HG03457 (cell line): ENCODE measurements at regions not wholly inside any gene's neighbourhood (a gene's known extent, or its start where the extent isn't known, plus 50 kb on each side); places are given as distances from the start of the nearest gene placed in this dataset.

Experiments
- ATAC-seq: cut with Tn5 transposase; IDR thresholded peaks from one replicate; pipeline ENCODE4 v1.9.1; 2021; ENCODE audit warnings: moderate number of reproducible peaks; ENCODE audit not compliant: unreplicated experiment

DNA sequence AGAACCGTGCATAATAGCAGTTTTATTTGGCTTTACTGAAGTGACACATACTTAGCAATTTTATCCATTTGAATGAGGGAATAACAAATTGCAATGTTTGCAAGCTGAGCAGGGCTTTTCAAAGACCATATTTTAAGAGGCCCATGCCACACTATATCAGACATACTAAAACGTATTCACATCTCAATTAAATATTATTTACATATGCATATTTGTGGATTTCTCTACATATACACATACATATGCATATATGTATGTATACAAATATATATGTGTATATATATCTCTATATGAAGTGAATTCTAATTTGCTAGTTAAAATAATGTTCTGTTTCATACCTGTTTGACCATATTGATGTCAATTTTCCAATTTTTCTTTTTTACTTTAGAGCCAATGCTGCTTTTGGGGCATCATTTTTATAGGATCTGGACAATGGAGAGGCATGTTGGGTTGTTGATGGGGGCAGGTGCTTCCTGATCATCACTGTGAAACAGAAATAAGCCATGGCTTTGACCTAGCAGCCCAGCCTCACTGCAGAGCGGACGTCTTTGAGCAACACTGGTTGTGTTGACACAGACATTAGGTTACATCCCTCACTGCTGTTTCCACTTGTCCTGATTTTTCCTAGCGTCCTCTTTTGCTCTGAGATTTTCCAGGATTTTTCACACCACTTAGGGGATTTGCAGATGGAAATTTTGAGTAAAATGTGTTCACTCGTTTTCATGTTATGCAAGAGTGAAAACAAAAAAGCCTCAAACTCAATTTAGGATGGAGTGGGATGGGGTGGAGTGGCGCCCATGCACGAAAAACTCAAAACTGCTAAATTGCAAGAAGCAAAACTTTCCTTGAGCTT, 56.9 kb downstream of the RDH14 start:
- no peak for ATAC-seq

DNA sequence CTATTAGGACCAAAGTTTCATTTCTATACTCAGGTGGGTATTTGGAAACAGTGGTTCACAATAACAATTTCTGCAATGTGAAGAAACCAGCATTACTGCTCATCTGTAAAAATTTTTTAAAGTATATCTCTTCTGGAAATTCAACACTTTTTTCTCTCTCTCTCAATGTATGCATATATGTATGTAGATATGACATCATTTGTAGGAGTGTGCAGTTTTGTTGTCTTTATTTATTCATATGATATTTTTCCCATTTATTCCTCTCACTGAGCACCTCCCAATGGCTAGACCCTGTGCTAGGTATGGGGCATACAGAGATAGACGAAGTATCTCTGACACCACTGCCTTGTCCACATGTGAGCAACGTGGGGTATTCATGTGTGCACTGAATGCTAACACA, 58.3 kb downstream of the RDH14 start:
- ATAC-seq: no peak

GRCh38 chr2:18501729-18502128, 58.7 kb downstream of the RDH14 start:
- ATAC-seq: no peak

GRCh38 chr2:18501156-18501555, 59.3 kb downstream of the RDH14 start:
- ATAC-seq: no peak

DNA sequence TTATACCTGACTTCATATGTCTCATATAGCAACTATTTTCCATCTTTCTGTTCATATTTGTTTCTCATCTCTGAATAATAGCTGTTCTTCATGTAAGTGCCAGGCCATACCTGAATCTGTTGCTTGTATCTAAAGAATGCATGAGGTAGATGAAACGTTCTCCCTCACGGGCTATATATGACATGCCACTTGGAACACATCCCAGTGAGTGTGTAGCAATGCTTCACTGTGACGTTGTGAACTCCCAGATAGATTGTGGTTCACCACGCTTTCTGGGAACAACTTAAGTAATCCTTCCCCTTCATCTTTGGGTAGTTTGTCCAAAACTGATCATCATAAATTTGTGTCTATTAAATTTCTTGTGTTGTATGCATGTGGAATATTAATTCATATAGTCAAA, 60.1 kb downstream of the RDH14 start:
- ATAC-seq: no peak

- no peak for ATAC-seq
Measured at GRCh38 chr2:18498531-18498930, 61.9 kb downstream of the RDH14 start.

GRCh38 chr2:18496516-18496915, 63.9 kb downstream of the RDH14 start:
- no peak for ATAC-seq

GRCh38 chr2:18495058-18495457, 65.4 kb downstream of the RDH14 start:
- no peak for ATAC-seq

DNA sequence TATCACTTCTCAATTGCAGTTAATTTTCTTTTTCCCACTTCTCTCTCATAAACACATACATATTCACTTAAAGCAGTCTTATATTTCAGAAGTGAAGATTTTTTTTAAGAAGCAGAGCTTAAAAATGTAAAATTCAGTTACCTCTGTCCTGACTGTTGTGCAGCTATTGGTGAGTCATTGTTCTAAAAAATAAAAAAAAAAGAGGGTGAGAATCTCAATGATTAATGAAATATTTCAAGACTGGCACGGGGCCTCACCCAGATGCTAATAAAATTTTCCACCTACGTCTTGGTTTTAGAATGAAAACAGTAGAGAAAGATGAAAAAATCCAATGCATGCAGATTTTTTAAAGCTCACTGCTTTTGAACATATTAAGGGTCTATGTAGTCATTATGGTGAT, 67.7 kb downstream of the RDH14 start:
- ATAC-seq: no peak

- ATAC-seq: no peak
Measured at GRCh38 chr2:18491577-18491976, 68.9 kb downstream of the RDH14 start.

GRCh38 chr2:18490901-18491300, 69.6 kb downstream of the RDH14 start:
- no peak for ATAC-seq

DNA sequence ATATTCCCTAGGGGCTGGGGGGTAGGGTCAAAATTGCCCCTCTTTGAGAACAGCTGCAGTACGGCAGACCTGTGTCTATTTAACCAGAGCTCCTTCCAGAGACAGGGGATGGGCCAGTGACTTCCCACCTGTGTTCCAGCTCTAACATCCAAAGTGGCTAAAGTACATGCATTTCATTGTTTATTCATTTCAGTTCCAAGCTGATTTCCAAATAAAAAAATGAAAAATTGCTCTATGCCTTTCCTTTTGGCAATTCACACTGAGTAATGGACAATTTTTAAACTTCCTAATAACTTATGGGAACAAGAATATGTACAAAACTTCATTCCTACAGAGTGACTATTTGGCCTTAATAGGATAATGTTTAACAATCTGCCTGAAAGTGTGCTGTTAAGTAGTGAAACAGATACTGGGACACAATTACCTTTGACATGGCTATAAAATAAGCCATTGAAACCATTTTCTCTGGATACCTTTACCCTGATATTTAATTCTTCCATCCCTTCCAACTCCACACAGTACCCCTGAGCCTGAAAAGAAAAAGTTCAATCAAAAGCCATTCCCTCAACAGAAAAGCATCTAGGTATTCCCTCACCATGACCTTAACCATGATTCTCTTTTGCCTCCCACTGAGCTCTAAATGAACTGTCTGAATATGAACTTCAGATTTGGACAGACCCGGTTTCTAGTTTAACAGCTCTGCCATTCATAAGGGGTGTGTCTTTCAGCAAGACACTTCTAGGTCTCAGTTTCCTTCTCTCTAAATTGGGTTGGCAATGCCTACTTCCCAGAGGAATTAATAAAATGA, 73.1 kb downstream of the RDH14 start:
- ATAC-seq: no peak

DNA sequence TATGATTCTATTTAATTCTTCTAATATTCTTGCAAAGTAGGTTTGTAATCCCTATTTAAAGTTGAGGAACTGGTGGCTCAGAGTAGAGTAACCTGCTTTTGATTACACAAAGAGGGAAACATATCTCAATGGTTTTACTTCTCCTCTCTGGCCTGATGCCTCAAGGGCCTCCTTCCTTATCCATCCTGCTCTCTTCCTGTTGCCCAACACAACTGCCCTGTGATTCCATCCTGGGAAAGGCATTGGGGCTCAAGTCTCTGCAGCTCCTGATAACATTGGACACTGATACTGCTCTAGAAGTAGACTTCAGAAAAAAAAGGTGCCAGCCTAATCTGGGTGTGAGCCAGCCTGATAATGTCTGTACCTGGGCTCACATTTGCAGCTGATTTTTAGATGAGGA, 75.8 kb downstream of the RDH14 start:
- no peak for ATAC-seq

GRCh38 chr2:18483896-18484295, 76.6 kb downstream of the RDH14 start:
- no peak for ATAC-seq

- no peak for ATAC-seq
Measured at GRCh38 chr2:18482666-18483065, 77.8 kb downstream of the RDH14 start.

GRCh38 chr2:18479947-18480369, 80.5 kb downstream of the RDH14 start:
- no peak for ATAC-seq

DNA sequence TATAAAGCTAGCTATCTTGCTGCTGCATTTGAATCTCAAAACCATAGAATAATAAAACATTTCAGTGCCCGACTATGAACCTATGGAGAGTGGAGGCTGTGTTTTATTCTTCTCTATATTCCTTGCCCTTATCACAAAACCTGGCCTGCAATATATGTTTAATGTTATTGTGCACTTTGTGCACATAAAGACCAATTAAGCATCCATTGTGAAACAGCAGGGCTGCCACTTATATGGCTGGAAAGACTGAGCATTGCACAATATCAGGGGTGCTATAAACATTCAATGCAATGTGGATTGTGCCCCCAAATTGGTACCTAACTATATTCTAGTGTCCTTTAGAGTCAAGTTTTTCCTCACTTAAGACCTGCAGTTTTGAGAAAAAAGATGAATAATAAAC, 83.2 kb downstream of the RDH14 start:
- no peak for ATAC-seq

GRCh38 chr2:18476484-18476883, 84.0 kb downstream of the RDH14 start:
- no peak for ATAC-seq

DNA sequence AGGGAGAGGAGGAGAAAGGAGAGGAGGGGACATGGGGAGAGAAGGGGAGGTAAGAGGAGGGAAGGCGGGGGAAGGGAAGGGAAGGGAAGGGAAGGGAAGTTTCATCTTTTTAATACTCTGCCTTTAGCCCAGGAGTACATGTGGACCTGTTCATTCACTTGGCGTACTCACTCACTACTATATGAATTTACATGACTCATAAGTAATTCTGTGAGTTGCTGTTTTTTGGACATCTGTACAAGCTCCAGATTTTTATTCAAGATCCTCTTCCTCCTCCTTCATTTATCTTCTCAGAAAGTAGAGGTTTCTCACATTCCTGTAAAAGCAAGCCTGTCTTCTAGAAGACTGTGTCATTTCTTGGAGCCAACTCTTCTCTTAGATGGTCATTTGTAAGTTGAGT, 84.6 kb downstream of the RDH14 start:
- no peak for ATAC-seq

DNA sequence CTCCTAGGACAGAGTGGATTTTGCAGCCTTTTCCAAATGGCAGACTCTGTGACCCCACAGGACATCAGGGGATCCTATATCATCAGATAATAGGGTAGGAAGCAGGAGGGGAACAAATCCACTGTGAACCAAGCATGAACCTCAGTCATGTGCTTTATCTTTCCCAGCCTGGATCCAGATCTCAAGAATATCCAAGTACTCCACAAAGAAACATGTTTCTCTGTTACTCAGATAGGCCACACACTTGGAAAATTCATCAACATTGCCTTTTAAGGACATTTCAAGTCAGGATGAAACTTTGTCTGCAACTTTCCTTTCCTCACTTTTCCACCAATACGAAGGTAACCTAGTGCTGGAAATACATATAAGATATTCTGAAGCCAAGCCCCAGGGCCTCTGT, 85.8 kb downstream of the RDH14 start:
- ATAC-seq: no peak

GRCh38 chr2:18473241-18474181, 86.9 kb downstream of the RDH14 start:
- no peak for ATAC-seq
